PC-3 (cell line): ENCODE measurements at regions not wholly inside any gene's neighbourhood (a gene's known extent, or its start where the extent isn't known, plus 50 kb on each side); places are given as distances from the start of the nearest gene placed in this dataset.

Experiments
- CTCF ChIP-seq: fragments of 300-600 bp; sonication (generic); conservative IDR thresholded peaks from 2 replicates; pipeline ENCODE4 v1.5.1; 2017; ENCODE audit warnings: antibody characterized with exemption, low read depth, mild to moderate bottlenecking, low read length
- EZH2 ChIP-seq: fragments of 300-600 bp; sonication (generic); IDR thresholded peaks from one replicate; pipeline ENCODE4 v1.6.1; 2017; ENCODE audit warnings: antibody characterized with exemption, mild to moderate bottlenecking, low read length; ENCODE audit not compliant: unreplicated experiment
- EZH2phosphoT487 ChIP-seq: fragments of 300-600 bp; sonication (generic); IDR thresholded peaks from 2 replicates; pipeline ENCODE4 v1.6.1; 2018; ENCODE audit warnings: mild to moderate bottlenecking, antibody characterized with exemption, low read length, borderline replicate concordance

GRCh38 chr18:73923866-73924265, 223.8 kb downstream of the FBXO15 start:
- TF ChIP-seq CTCF (no peak), EZH2 (no peak), EZH2phosphoT487 (no peak)
